Nephron (organoid): ENCODE measurements at regions not wholly inside any gene's neighbourhood (a gene's known extent, or its start where the extent isn't known, plus 50 kb on each side); places are given as distances from the start of the nearest gene placed in this dataset.

ENCODE experiments used
- H3K27ac Mint-ChIP-seq, 3 experiments: 2 replicates each; pipeline ENCODE4 v1.8.0; 2020; ENCODE audit warnings: mixed read lengths in 3 of 3, mild to moderate bottlenecking in 2 of 3, moderate library complexity in 1 of 3
- H3K27me3 Mint-ChIP-seq: 2 replicates; pipeline ENCODE4 v1.8.0; 2021; ENCODE audit warnings: low read depth, mild to moderate bottlenecking, moderate library complexity, mixed read lengths
- H3K36me3 Mint-ChIP-seq: 2 replicates; pipeline ENCODE4 v1.8.0; 2020; ENCODE audit warnings: low read depth, mixed read lengths
- H3K4me1 Mint-ChIP-seq: 2 replicates; pipeline ENCODE4 v1.8.0; 2020; ENCODE audit warnings: mixed read lengths
- H3K4me3 Mint-ChIP-seq, 3 experiments: 2 replicates each; pipeline ENCODE4 v1.8.0; 2020; ENCODE audit warnings: mild to moderate bottlenecking in 3 of 3, mixed read lengths in 3 of 3, moderate library complexity in 2 of 3
- H3K9me3 Mint-ChIP-seq: 2 replicates; pipeline ENCODE4 v1.8.0; 2020; ENCODE audit warnings: mixed read lengths
- CTCF ChIP-seq, 3 experiments: fragments of 200-600 bp; sonication (generic); IDR thresholded peaks; one replicate each; pipeline ENCODE4 v1.5.0; 2021; ENCODE audit warnings: antibody characterized with exemption in 3 of 3; ENCODE audit not compliant: unreplicated experiment in 3 of 3

- Mint-ChIP-seq H3K27ac (no peak overlapping the region), H3K4me3 (no peak overlapping the region), H3K27me3 (no peaks in the 10 kb centered on the region), H3K9me3 (no peaks in the 10 kb centered on the region), H3K4me1 (no peaks in the 10 kb centered on the region), H3K36me3 (no peaks in the 10 kb centered on the region)
- TF ChIP-seq CTCF (IDR thresholded peaks at IDR 0.05; ENCODE audit: unreplicated experiment in 3 of 3): no peak
Observed at GRCh38 chr14:28196878-28197277, 569.7 kb upstream of the FOXG1 start.

GRCh38 chr14:28220391-28220790, 546.2 kb upstream of the FOXG1 start:
- Mint-ChIP-seq H3K27me3 (no peaks in the 10 kb centered on the region), H3K36me3 (no peaks in the 10 kb centered on the region), H3K4me1 (no peaks in the 10 kb centered on the region), H3K27ac (no peak overlapping the region), H3K9me3 (no peaks in the 10 kb centered on the region), H3K4me3 (no peak overlapping the region)
- TF ChIP-seq CTCF (IDR thresholded peaks at IDR 0.05; ENCODE audit: unreplicated experiment in 3 of 3): no peak

- H3K4me1 Mint-ChIP-seq: no peaks in the 10 kb centered on the region
- H3K9me3 Mint-ChIP-seq: no peaks in the 10 kb centered on the region
- H3K36me3 Mint-ChIP-seq: no peaks in the 10 kb centered on the region
- H3K27me3 Mint-ChIP-seq: no peaks in the 10 kb centered on the region
- H3K27ac Mint-ChIP-seq: no peak overlapping the region
- TF ChIP-seq CTCF (IDR thresholded peaks at IDR 0.05; ENCODE audit: unreplicated experiment in 3 of 3): no peak
- H3K4me3 Mint-ChIP-seq: no peak overlapping the region
Observed at GRCh38 chr14:28240909-28241308, 525.7 kb upstream of the FOXG1 start.

GRCh38 chr14:28242895-28243294, 523.7 kb upstream of the FOXG1 start:
- Mint-ChIP-seq H3K27ac (no peak overlapping the region), H3K4me3 (no peak overlapping the region), H3K27me3 (no peaks in the 10 kb centered on the region), H3K9me3 (no peaks in the 10 kb centered on the region), H3K4me1 (no peaks in the 10 kb centered on the region), H3K36me3 (no peaks in the 10 kb centered on the region)
- TF ChIP-seq CTCF (IDR thresholded peaks at IDR 0.05; ENCODE audit: unreplicated experiment in 3 of 3): no peak

GRCh38 chr14:28243600-28243999, 523.0 kb upstream of the FOXG1 start:
- TF ChIP-seq CTCF (IDR thresholded peaks at IDR 0.05; ENCODE audit: unreplicated experiment in 3 of 3): no peak
- Mint-ChIP-seq H3K4me1 (no peaks in the 10 kb centered on the region), H3K27me3 (no peaks in the 10 kb centered on the region), H3K27ac (no peak overlapping the region), H3K36me3 (no peaks in the 10 kb centered on the region), H3K9me3 (no peaks in the 10 kb centered on the region), H3K4me3 (no peak overlapping the region)

GRCh38 chr14:28245216-28245615, 521.4 kb upstream of the FOXG1 start:
- H3K4me1 Mint-ChIP-seq: no peaks in the 10 kb centered on the region
- no peaks in the 10 kb centered on the region for H3K36me3 Mint-ChIP-seq
- H3K27ac Mint-ChIP-seq: no peak overlapping the region
- H3K9me3 Mint-ChIP-seq: no peaks in the 10 kb centered on the region
- no peaks in the 10 kb centered on the region for H3K27me3 Mint-ChIP-seq
- no peak for TF ChIP-seq CTCF (IDR thresholded peaks at IDR 0.05; ENCODE audit: unreplicated experiment in 3 of 3)
- no peak overlapping the region for H3K4me3 Mint-ChIP-seq
